OCI-LY1 (cell line): ENCODE measurements at regions not wholly inside any gene's neighbourhood (a gene's known extent, or its start where the extent isn't known, plus 50 kb on each side); places are given as distances from the start of the nearest gene placed in this dataset.

Source experiments
- H2AFZ ChIP-seq: fragments of 200-600 bp; sonication (generic), shearing (Covaris generic); 2 replicates; pipeline ENCODE4 v1.6.0; 2014; ENCODE audit warnings: antibody characterized with exemption, mild to moderate bottlenecking, low read length
- H3F3A ChIP-seq: fragments of 200-600 bp; sonication (generic), shearing (Covaris generic); 2 replicates; pipeline ENCODE4 v1.6.0; 2014; ENCODE audit warnings: mild to moderate bottlenecking, antibody characterized with exemption, low read length, moderate library complexity; ENCODE audit not compliant: insufficient read depth
- H3K27ac ChIP-seq: fragments of 200-600 bp; sonication (generic); 2 replicates; pipeline ENCODE4 v1.5.1; 2014; ENCODE audit warnings: low read length, mixed run types, mild to moderate bottlenecking, low read depth; ENCODE audit not compliant: poor library complexity, severe bottlenecking
- H3K27me3 ChIP-seq: fragments of 200-600 bp; sonication (generic); 2 replicates; pipeline ENCODE4 v1.6.0; 2014; ENCODE audit warnings: antibody characterized with exemption, mild to moderate bottlenecking, low read length, moderate library complexity; ENCODE audit not compliant: insufficient read depth
- H3K36me3 ChIP-seq: fragments of 200-600 bp; sonication (generic); 2 replicates; pipeline ENCODE4 v1.6.1; 2014; ENCODE audit warnings: mild to moderate bottlenecking, antibody characterized with exemption, low read length, moderate library complexity, mixed read lengths; ENCODE audit not compliant: insufficient read depth
- H3K4me1 ChIP-seq: fragments of 200-600 bp; sonication (generic); 2 replicates; pipeline ENCODE4 v1.5.1; 2014; ENCODE audit warnings: mild to moderate bottlenecking, low read length, moderate library complexity; ENCODE audit not compliant: insufficient read depth, severe bottlenecking
- H3K4me2 ChIP-seq: fragments of 200-600 bp; sonication (generic), shearing (Covaris generic); 2 replicates; pipeline ENCODE4 v1.6.1; 2014; ENCODE audit warnings: low read length
- H3K4me3 ChIP-seq: fragments of 200-600 bp; sonication (generic); 2 replicates; pipeline ENCODE4 v1.5.1; 2014; ENCODE audit warnings: low read length, low read depth, mild to moderate bottlenecking, mixed read lengths; ENCODE audit not compliant: poor library complexity, severe bottlenecking
- H3K79me2 ChIP-seq: fragments of 200-600 bp; shearing (Covaris generic); 2 replicates; pipeline ENCODE4 v1.6.1; 2016; ENCODE audit warnings: mixed run types, low read length, mixed read lengths; ENCODE audit not compliant: insufficient read depth
- H3K9ac ChIP-seq: fragments of 200-600 bp; sonication (generic), shearing (Covaris generic); 2 replicates; pipeline ENCODE4 v1.6.1; 2014; ENCODE audit warnings: mild to moderate bottlenecking, low read length, mixed read lengths
- H3K9me2 ChIP-seq: fragments of 200-600 bp; sonication (generic), shearing (Covaris generic); 2 replicates; pipeline ENCODE4 v1.6.1; 2014; ENCODE audit warnings: low read depth, mild to moderate bottlenecking, low read length, mixed read lengths
- H3K9me3 ChIP-seq: fragments of 200-600 bp; shearing (Covaris generic); 2 replicates; pipeline ENCODE4 v1.6.1; 2014; ENCODE audit warnings: low read length, mixed read lengths
- H4K20me1 ChIP-seq: fragments of 200-600 bp; sonication (generic), shearing (Covaris generic); 2 replicates; pipeline ENCODE4 v1.6.0; 2016; ENCODE audit warnings: mild to moderate bottlenecking, low read length; ENCODE audit not compliant: insufficient read depth
- CTCF ChIP-seq: fragments of 200-600 bp; sonication (generic), shearing (Covaris generic); IDR thresholded peaks from 2 replicates; pipeline ENCODE4 v1.5.1; 2017; ENCODE audit warnings: mild to moderate bottlenecking, antibody characterized with exemption, low read length, moderate library complexity, mixed read lengths
- EZH2 ChIP-seq: fragments of 200-600 bp; sonication (generic), shearing (Covaris generic); IDR thresholded peaks from 2 replicates; pipeline ENCODE4 v1.8.0; 2017; ENCODE audit warnings: borderline replicate concordance, mixed run types, mild to moderate bottlenecking, antibody characterized with exemption, low read length, moderate library complexity, mixed read lengths

- H3K27me3 ChIP-seq: no peaks in the 10 kb centered on the region
- H3K27ac ChIP-seq: no peak overlapping the region
- H3K9me2 ChIP-seq: no peaks in the 10 kb centered on the region
- no peaks in the 10 kb centered on the region for H4K20me1 ChIP-seq
- no peaks in the 10 kb centered on the region for H3K9me3 ChIP-seq
- no peak overlapping the region for H3K9ac ChIP-seq
- no peaks in the 10 kb centered on the region for H3K79me2 ChIP-seq
- H3K4me3 ChIP-seq: no peak overlapping the region
- H3K4me2 ChIP-seq: no peak overlapping the region
- no peaks in the 10 kb centered on the region for H3K36me3 ChIP-seq
- no peak overlapping the region for H2AFZ ChIP-seq
- no peaks in the 10 kb centered on the region for H3F3A ChIP-seq
- TF ChIP-seq CTCF (no peak), EZH2 (no peak)
- H3K4me1 ChIP-seq: no peaks in the 10 kb centered on the region
Observed at GRCh38 chr12:20189767-20190166, 178.6 kb upstream of the PDE3A start.

DNA sequence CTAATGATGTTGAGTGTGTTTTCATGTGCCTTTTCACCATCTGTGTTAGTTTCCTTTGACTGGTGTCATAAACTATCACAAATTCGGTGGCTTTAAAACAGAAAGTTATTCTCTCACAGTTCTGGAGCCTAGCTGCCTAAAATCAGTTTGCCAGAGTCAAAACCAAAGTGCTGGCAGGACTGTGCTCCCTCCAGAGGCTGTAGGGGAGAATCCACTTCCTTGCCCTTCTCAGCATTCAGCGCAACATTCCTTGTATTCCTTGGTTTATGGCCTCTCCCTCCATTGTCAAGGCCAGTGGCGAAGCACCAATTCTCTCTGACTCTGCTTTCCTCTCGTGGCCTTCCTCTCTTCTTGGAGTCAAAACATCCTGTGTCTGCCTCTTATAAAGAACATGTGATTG lies 174.2 kb upstream of the PDE3A start:
- Histone ChIP-seq H3K79me2 (no peaks in the 10 kb centered on the region), H3K4me1 (no peaks in the 10 kb centered on the region), H3K9ac (no peak overlapping the region), H3K9me3 (no peaks in the 10 kb centered on the region), H4K20me1 (no peaks in the 10 kb centered on the region), H3K36me3 (no peaks in the 10 kb centered on the region), H3K4me3 (no peak overlapping the region), H3F3A (no peaks in the 10 kb centered on the region), H2AFZ (no peak overlapping the region), H3K9me2 (no peaks in the 10 kb centered on the region), H3K27me3 (no peaks in the 10 kb centered on the region), H3K27ac (no peak overlapping the region), H3K4me2 (no peak overlapping the region)
- TF ChIP-seq EZH2: no peak
- no peak for TF ChIP-seq CTCF

- Histone ChIP-seq H2AFZ (no peak overlapping the region), H3K79me2 (no peaks in the 10 kb centered on the region)
Observed at GRCh38 chr12:20196767-20197166, 171.6 kb upstream of the PDE3A start.

GRCh38 chr12:20197411-20197810 lies 170.9 kb upstream of the PDE3A start:
- H3K27ac ChIP-seq: no peak overlapping the region
- H3K4me3 ChIP-seq: no peak overlapping the region
- H3F3A ChIP-seq: no peaks in the 10 kb centered on the region
- H3K4me1 ChIP-seq: no peaks in the 10 kb centered on the region
- no peak overlapping the region for H2AFZ ChIP-seq
- H3K4me2 ChIP-seq: no peak overlapping the region
- no peaks in the 10 kb centered on the region for H3K9me2 ChIP-seq
- TF ChIP-seq EZH2 (no peak), CTCF (no peak)
- no peaks in the 10 kb centered on the region for H3K79me2 ChIP-seq
- no peaks in the 10 kb centered on the region for H3K27me3 ChIP-seq
- no peak overlapping the region for H3K9ac ChIP-seq
- no peaks in the 10 kb centered on the region for H3K9me3 ChIP-seq
- no peaks in the 10 kb centered on the region for H4K20me1 ChIP-seq
- no peaks in the 10 kb centered on the region for H3K36me3 ChIP-seq

More at GRCh38 chr12:20196767-20197166, 171.6 kb upstream of the PDE3A start:
- TF ChIP-seq EZH2: no peak
- Histone ChIP-seq H3K9ac (no peak overlapping the region), H3K4me1 (no peaks in the 10 kb centered on the region), H3K27ac (no peak overlapping the region), H3K36me3 (no peaks in the 10 kb centered on the region), H3K4me3 (no peak overlapping the region), H3K9me2 (no peaks in the 10 kb centered on the region), H3F3A (no peaks in the 10 kb centered on the region), H3K27me3 (no peaks in the 10 kb centered on the region), H3K9me3 (no peaks in the 10 kb centered on the region), H4K20me1 (no peaks in the 10 kb centered on the region), H3K4me2 (no peak overlapping the region)
